Kidney (tissue), 13 donors: ENCODE measurements at regions not wholly inside any gene's neighbourhood (a gene's known extent, or its start where the extent isn't known, plus 50 kb on each side); places are given as distances from the start of the nearest gene placed in this dataset.
"Not testable (repeated sequence)": the region's sequence is repeated elsewhere in the genome, so short reads cannot be mapped to it uniquely, and the experiment has no call there.

Source experiments
- DNase-seq, 5 donors: peaks; one replicate each; pipeline ENCODE4 v3.0.0-alpha.2; 2013 to 2020
- FAIRE-seq: peaks from 2 replicates; lab custom pipeline; 2012; peaks lifted over from hg19 to GRCh38; lab: Jason Lieb, UNC
- H3K27ac ChIP-seq, 2 donors: one replicate each; pipeline ENCODE4 v1.7.0; 2013; ENCODE audit warnings: low read depth in 2 of 2, low read length in 2 of 2, inconsistent platforms in 1 of 2
- H3K27me3 ChIP-seq: one replicate; pipeline ENCODE4 v1.7.1; 2013; ENCODE audit warnings: low read length, inconsistent platforms; ENCODE audit not compliant: control insufficient read depth, insufficient read depth
- H3K36me3 ChIP-seq, 3 donors: one replicate each; pipeline versions ENCODE4 v1.7.0 to v1.7.1; 2013; ENCODE audit warnings: low read length in 3 of 3, control low read depth in 1 of 3, inconsistent platforms in 1 of 3; ENCODE audit not compliant: insufficient read depth in 3 of 3, control insufficient read depth in 2 of 3
- H3K4me1 ChIP-seq, 3 donors: one replicate each; pipeline versions ENCODE4 v1.7.0 to v1.7.1; 2013; ENCODE audit warnings: low read length in 3 of 3, inconsistent platforms in 1 of 3, low read depth in 1 of 3; ENCODE audit not compliant: control insufficient read depth in 2 of 3, insufficient read depth in 2 of 3
- H3K4me3 ChIP-seq, 3 donors: one replicate each; pipeline versions ENCODE4 v1.7.0 to v1.8.1; 2013; ENCODE audit warnings: low read length in 3 of 3, control low read depth in 1 of 3, inconsistent platforms in 1 of 3
- H3K9ac ChIP-seq, 3 donors: one replicate each; pipeline versions ENCODE4 v1.7.0 to v1.7.1; 2013; ENCODE audit warnings: low read length in 3 of 3, control low read depth in 1 of 3, inconsistent platforms in 1 of 3
- H3K9me3 ChIP-seq, 3 donors: one replicate each; pipeline versions ENCODE4 v1.7.0 to v1.7.1; 2013; ENCODE audit warnings: low read length in 3 of 3, control low read depth in 1 of 3, inconsistent platforms in 1 of 3; ENCODE audit not compliant: control insufficient read depth in 2 of 3, insufficient read depth in 1 of 3
- CTCF ChIP-seq: IDR thresholded peaks from 3 replicates; pipeline ENCODE4 v1.5.1; 2012; ENCODE audit warnings: mild to moderate bottlenecking, moderate library complexity, borderline replicate concordance; ENCODE audit not compliant: insufficient read depth; ENCODE audit errors: extremely low read depth
- intact Hi-C: fragments of 100-400 bp; cut with DNase I; formaldehyde crosslinking; loops from one replicate; pipeline ENCODE4 v1.11.1; 2022
- donor health status: control.
- donor health status: control.
- donor health status: control.
- donor health status: control.
- donor health status: control.
- donor health status: DM: yes; HTN: yes; CAD: no.
- donor health status: Normal renal cell carcinoma (clear cell type).

- DNase-seq (no peak), FAIRE-seq (no peak)
- Histone ChIP-seq H3K9ac (no peak overlapping the region), H3K9me3 (no peaks in the 10 kb centered on the region), H3K27ac (no peak overlapping the region), H3K4me1 (no peaks in the 10 kb centered on the region), H3K4me3 (no peak overlapping the region), H3K36me3 (no peaks in the 10 kb centered on the region), H3K27me3 (no peaks in the 10 kb centered on the region)
- intact Hi-C loops: no loop called here
- TF ChIP-seq CTCF: no peak
These were observed 50.8 kb upstream of the ECHDC3 start for GRCh38 chr10:11691319-11691755.

GRCh38 chr10:11689945-11690736 is 52.0 kb upstream of the ECHDC3 start:
- no peaks in the 10 kb centered on the region for H3K27me3 ChIP-seq
- no peak for FAIRE-seq
- intact Hi-C loops: no loop called here
- no peaks in the 10 kb centered on the region for H3K9me3 ChIP-seq
- no peak for TF ChIP-seq CTCF
- H3K9ac ChIP-seq: no peak overlapping the region
- H3K4me3 ChIP-seq: no peak overlapping the region
- no peak overlapping the region for H3K27ac ChIP-seq
- no peaks in the 10 kb centered on the region for H3K36me3 ChIP-seq
- H3K4me1 ChIP-seq: no peaks in the 10 kb centered on the region
- no peak for DNase-seq

GRCh38 chr10:11688448-11688795 is 53.8 kb upstream of the ECHDC3 start:
- H3K9me3 ChIP-seq, H3K27me3 ChIP-seq, H3K4me1 ChIP-seq, H3K27ac ChIP-seq, H3K9ac ChIP-seq, FAIRE-seq, H3K4me3 ChIP-seq, H3K36me3 ChIP-seq, intact Hi-C loops: not testable (repeated sequence)
- peak in 1 of 5 donors; percentile 15 for DNase-seq

- no peaks in the 10 kb centered on the region for H3K4me1 ChIP-seq
- no peaks in the 10 kb centered on the region for H3K9me3 ChIP-seq
- DNase-seq (peak in 1 of 5 donors; percentile 45), FAIRE-seq (no peak)
- no peak overlapping the region for H3K9ac ChIP-seq
- intact Hi-C loops: no loop called here
- no peak for TF ChIP-seq CTCF
- H3K27ac ChIP-seq: no peak overlapping the region
- H3K27me3 ChIP-seq: no peaks in the 10 kb centered on the region
- no peaks in the 10 kb centered on the region for H3K36me3 ChIP-seq
- H3K4me3 ChIP-seq: no peak overlapping the region
These were observed 54.3 kb upstream of the ECHDC3 start for GRCh38 chr10:11687779-11688447.
